HL-60 (cell line): ENCODE measurements at regions not wholly inside any gene's neighbourhood (a gene's known extent, or its start where the extent isn't known, plus 50 kb on each side); places are given as distances from the start of the nearest gene placed in this dataset.

Experiments used
- DNase-seq, 2 experiments: peaks; one replicate each; pipeline ENCODE4 v3.0.0-alpha.2; 2010 to 2020; ENCODE audit warnings: low read depth in 1 of 2, low spot score in 1 of 2
- H3K27ac ChIP-seq: fragments of 250-450 bp; sonication (Bioruptor Pico); replicated peaks from 2 replicates; pipeline ENCODE4 v1.5.1; 2020; ENCODE audit warnings: mild to moderate bottlenecking, moderate library complexity
- H3K27me3 ChIP-seq: fragments of 250-450 bp; sonication (Bioruptor Pico); 2 replicates; pipeline ENCODE4 v1.5.1; 2021; ENCODE audit warnings: mild to moderate bottlenecking, moderate library complexity; ENCODE audit not compliant: insufficient read depth, poor library complexity, severe bottlenecking
- H3K4me3 ChIP-seq: replicated peaks from 2 replicates; pipeline ENCODE4 v1.5.1; 2011; ENCODE audit warnings: mild to moderate bottlenecking, control low read depth, low read length; ENCODE audit not compliant: insufficient read depth
- GABPA ChIP-seq: IDR thresholded peaks from 2 replicates; pipeline ENCODE4 v1.6.1; 2012; ENCODE audit warnings: low read depth
- POLR2AphosphoS5 ChIP-seq: IDR thresholded peaks from 2 replicates; pipeline ENCODE4 v1.6.1; 2012; ENCODE audit warnings: low read depth
- SPI1 ChIP-seq: IDR thresholded peaks from 2 replicates; pipeline ENCODE4 v1.6.1; 2012; ENCODE audit warnings: low read depth, mild to moderate bottlenecking, borderline replicate concordance
- TF ChIP-seq, protein P1 (sequence below): IDR thresholded peaks from one replicate; pipeline ENCODE4 v1.5.1; 2011; ENCODE audit warnings: low read length, control low read depth, inconsistent platforms; ENCODE audit not compliant: insufficient read depth
- TF ChIP-seq, protein P2 (sequence below): IDR thresholded peaks from 2 replicates; pipeline ENCODE4 v1.6.1; 2012; ENCODE audit warnings: low read depth; ENCODE audit not compliant: insufficient replicate concordance

- Histone ChIP-seq H3K27ac (no peak overlapping the region), H3K4me3 (no peak overlapping the region), H3K27me3 (no peaks in the 10 kb centered on the region)
- DNase-seq, result no peak
- TF ChIP-seq POLR2AphosphoS5 (no peak), GABPA (no peak), SPI1 (no peak)
- TF ChIP-seq, protein P1, sequence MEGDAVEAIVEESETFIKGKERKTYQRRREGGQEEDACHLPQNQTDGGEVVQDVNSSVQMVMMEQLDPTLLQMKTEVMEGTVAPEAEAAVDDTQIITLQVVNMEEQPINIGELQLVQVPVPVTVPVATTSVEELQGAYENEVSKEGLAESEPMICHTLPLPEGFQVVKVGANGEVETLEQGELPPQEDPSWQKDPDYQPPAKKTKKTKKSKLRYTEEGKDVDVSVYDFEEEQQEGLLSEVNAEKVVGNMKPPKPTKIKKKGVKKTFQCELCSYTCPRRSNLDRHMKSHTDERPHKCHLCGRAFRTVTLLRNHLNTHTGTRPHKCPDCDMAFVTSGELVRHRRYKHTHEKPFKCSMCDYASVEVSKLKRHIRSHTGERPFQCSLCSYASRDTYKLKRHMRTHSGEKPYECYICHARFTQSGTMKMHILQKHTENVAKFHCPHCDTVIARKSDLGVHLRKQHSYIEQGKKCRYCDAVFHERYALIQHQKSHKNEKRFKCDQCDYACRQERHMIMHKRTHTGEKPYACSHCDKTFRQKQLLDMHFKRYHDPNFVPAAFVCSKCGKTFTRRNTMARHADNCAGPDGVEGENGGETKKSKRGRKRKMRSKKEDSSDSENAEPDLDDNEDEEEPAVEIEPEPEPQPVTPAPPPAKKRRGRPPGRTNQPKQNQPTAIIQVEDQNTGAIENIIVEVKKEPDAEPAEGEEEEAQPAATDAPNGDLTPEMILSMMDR, result no peak
- TF ChIP-seq, protein P2, sequence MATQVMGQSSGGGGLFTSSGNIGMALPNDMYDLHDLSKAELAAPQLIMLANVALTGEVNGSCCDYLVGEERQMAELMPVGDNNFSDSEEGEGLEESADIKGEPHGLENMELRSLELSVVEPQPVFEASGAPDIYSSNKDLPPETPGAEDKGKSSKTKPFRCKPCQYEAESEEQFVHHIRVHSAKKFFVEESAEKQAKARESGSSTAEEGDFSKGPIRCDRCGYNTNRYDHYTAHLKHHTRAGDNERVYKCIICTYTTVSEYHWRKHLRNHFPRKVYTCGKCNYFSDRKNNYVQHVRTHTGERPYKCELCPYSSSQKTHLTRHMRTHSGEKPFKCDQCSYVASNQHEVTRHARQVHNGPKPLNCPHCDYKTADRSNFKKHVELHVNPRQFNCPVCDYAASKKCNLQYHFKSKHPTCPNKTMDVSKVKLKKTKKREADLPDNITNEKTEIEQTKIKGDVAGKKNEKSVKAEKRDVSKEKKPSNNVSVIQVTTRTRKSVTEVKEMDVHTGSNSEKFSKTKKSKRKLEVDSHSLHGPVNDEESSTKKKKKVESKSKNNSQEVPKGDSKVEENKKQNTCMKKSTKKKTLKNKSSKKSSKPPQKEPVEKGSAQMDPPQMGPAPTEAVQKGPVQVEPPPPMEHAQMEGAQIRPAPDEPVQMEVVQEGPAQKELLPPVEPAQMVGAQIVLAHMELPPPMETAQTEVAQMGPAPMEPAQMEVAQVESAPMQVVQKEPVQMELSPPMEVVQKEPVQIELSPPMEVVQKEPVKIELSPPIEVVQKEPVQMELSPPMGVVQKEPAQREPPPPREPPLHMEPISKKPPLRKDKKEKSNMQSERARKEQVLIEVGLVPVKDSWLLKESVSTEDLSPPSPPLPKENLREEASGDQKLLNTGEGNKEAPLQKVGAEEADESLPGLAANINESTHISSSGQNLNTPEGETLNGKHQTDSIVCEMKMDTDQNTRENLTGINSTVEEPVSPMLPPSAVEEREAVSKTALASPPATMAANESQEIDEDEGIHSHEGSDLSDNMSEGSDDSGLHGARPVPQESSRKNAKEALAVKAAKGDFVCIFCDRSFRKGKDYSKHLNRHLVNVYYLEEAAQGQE, result no peak
Observed at GRCh38 chr11:22037505-22037904, 155.4 kb upstream of the ANO5 start.

- Histone ChIP-seq H3K27me3 (no peaks in the 10 kb centered on the region), H3K4me3 (no peak overlapping the region), H3K27ac (no peak overlapping the region)
- DNase-seq, result no peak
- TF ChIP-seq POLR2AphosphoS5 (no peak), SPI1 (no peak), GABPA (no peak)
- TF ChIP-seq, protein P2, result no peak
- TF ChIP-seq, protein P1, result no peak
Observed at GRCh38 chr11:22041039-22041438, 151.8 kb upstream of the ANO5 start.

DNA sequence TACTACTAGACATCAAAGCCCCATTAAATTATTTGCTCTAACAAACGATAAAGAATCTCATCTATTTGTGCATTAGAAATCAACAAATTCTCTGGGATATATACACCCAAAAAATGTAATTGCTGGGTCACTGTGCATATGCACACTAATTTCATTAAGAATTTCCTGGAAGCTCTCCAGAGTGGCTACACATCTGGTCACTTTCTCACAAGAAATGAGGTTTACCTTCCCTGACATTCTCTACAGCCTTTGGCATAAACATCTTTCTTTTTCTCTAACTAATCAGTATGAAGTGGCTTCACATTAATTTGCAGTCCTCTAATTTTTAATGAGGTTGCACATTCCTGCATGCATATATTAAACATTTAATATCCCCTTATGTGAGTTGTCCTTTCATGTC, 150.8 kb upstream of the ANO5 start:
- Histone ChIP-seq H3K27me3 (no peaks in the 10 kb centered on the region), H3K27ac (no peak overlapping the region), H3K4me3 (no peak overlapping the region)
- no peak for DNase-seq
- TF ChIP-seq, protein P2, result no peak
- no peak for TF ChIP-seq SPI1
- no peak for TF ChIP-seq POLR2AphosphoS5
- TF ChIP-seq, protein P1, result no peak
- TF ChIP-seq GABPA, result no peak
